Mucosa of descending colon (tissue), 3 donors: ENCODE measurements at regions not wholly inside any gene's neighbourhood (a gene's known extent, or its start where the extent isn't known, plus 50 kb on each side); places are given as distances from the start of the nearest gene placed in this dataset.
"Not testable (repeated sequence)": the region's sequence is repeated elsewhere in the genome, so short reads cannot be mapped to it uniquely, and the experiment has no call there.

Experiments
- ATAC-seq: fragments of 200-7000 bp; cut with Tn5 transposase; one replicate; pipeline ENCODE4 v1.9.1; 2020; ENCODE audit warnings: mild to moderate bottlenecking, moderate library complexity
- DNase-seq, 3 donors: peaks; one replicate each; pipeline ENCODE4 v3.0.0-alpha.2; 2020
- H3K36me3 ChIP-seq: fragments of 200-600 bp; one replicate; pipeline ENCODE4 v1.8.0; 2021; ENCODE audit warnings: low read depth, mild to moderate bottlenecking
- H3K4me1 ChIP-seq: fragments of 200-600 bp; one replicate; pipeline ENCODE4 v1.8.0; 2021; ENCODE audit warnings: low read depth, mild to moderate bottlenecking
- H3K4me3 ChIP-seq: fragments of 200-600 bp; one replicate; pipeline ENCODE4 v1.8.0; 2021; ENCODE audit warnings: mild to moderate bottlenecking
- H3K9me3 ChIP-seq: fragments of 200-600 bp; one replicate; pipeline ENCODE4 v1.8.0; 2021; ENCODE audit warnings: mild to moderate bottlenecking
- intact Hi-C, 2 donors: fragments of 100-400 bp; cut with DNase I in 1 of 2; cut with micrococcal nuclease in 1 of 2; formaldehyde crosslinking; loops; one replicate each; pipeline versions ENCODE4 v1.11.0 to v1.11.1; 2022; cut with DNase I, micrococcal nuclease
- TF ChIP-seq, protein P1 (sequence below): fragments of 200-600 bp; IDR thresholded peaks from one replicate; pipeline ENCODE4 v1.8.0; 2022; ENCODE audit warnings: antibody characterized with exemption, mild to moderate bottlenecking
- donor health status: DM: no; HTN: no; CAD: no; lungs with moderate emphysema.
- donor health status: DM: no; HTN: no; CAD: no.
- donor health status: DM: no; HTN: yes; CAD: no.

GRCh38 chrX:103911236-103911635 lies 51.2 kb upstream of the TMSB15B start:
- DNase-seq (no peak), ATAC-seq (no peak)
- no peaks in the 10 kb centered on the region for H3K36me3 ChIP-seq
- H3K4me3 ChIP-seq = no peak overlapping the region
- no peaks in the 10 kb centered on the region for H3K9me3 ChIP-seq
- no peaks in the 10 kb centered on the region for H3K4me1 ChIP-seq
- intact Hi-C loops = no loop called here
- TF ChIP-seq, protein P1, sequence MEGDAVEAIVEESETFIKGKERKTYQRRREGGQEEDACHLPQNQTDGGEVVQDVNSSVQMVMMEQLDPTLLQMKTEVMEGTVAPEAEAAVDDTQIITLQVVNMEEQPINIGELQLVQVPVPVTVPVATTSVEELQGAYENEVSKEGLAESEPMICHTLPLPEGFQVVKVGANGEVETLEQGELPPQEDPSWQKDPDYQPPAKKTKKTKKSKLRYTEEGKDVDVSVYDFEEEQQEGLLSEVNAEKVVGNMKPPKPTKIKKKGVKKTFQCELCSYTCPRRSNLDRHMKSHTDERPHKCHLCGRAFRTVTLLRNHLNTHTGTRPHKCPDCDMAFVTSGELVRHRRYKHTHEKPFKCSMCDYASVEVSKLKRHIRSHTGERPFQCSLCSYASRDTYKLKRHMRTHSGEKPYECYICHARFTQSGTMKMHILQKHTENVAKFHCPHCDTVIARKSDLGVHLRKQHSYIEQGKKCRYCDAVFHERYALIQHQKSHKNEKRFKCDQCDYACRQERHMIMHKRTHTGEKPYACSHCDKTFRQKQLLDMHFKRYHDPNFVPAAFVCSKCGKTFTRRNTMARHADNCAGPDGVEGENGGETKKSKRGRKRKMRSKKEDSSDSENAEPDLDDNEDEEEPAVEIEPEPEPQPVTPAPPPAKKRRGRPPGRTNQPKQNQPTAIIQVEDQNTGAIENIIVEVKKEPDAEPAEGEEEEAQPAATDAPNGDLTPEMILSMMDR = no peak

DNA sequence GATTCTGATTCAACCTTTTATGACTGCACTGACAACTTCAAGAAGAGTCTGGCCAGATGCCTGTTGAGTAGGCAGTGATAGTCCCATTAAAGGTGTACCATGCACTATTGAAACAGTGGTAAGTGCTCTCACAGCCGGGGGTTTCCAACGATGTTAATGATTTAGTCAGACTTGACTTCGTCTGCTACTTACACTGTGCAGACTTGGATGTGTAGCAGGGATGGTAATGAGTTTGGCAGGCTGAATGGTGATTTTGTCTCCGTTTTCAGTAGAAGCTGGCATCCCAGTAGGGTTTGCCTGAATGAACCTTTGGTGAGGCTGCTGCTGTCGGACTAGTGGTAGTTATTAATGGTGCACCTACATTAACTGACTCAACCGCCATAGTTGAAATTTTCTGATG lies 52.0 kb upstream of the TMSB15B start:
- intact Hi-C loops = no loop called here
- TF ChIP-seq, protein P1 = no peak
- no peak for ATAC-seq
- no peak overlapping the region for H3K4me3 ChIP-seq
- H3K36me3 ChIP-seq = no peaks in the 10 kb centered on the region
- H3K4me1 ChIP-seq = no peaks in the 10 kb centered on the region
- no peaks in the 10 kb centered on the region for H3K9me3 ChIP-seq
- no peak for DNase-seq

DNA sequence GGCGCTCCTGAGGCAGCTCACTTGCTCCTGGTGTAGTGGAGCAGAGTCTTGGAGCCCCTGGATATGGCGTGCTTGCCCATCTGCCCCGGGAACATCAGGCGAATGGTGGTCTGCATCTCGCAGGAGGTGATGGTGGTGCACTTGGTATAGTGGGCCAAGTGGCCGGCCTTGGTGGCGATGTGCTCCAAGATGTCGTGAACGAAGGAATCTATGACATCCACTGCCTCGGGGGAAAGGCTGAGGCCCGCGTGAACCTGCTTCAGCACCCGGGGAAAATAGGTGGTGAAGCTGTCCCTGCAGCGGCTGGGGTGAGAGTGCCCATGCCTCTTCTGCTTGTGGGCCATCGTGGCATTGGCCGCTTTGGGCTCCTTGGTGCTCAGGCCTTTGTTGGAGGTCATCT lies 58.1 kb upstream of the TMSB15B start:
- DNase-seq (no peak), ATAC-seq (no peak)
- intact Hi-C loops = no loop called here
- Histone ChIP-seq H3K36me3 (no peaks in the 10 kb centered on the region), H3K4me1 (no peaks in the 10 kb centered on the region), H3K4me3 (no peak overlapping the region), H3K9me3 (no peaks in the 10 kb centered on the region)
- TF ChIP-seq, protein P1 = no peak

DNA sequence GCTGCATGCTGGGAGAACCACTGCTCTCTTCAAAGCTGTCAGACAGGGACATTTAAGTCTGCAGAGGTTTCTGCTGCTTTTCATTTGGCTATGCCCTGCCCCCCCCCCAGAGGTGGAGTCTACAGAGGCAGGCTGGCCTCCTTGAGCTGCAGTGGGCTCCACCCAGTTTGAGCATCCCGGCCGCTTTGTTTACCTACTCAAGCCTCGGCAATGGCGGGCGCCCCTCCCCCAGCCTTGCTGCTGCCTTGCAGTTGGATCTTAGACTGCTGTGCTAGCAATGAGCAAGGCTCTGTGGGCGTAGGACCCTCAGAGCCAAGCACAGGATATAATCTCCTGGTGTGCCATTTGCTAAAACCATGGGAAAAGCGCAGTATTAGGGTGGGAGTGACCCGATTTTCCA lies 59.8 kb upstream of the TMSB15B start:
- intact Hi-C loops, ATAC-seq, H3K4me1 ChIP-seq, DNase-seq, H3K36me3 ChIP-seq, H3K9me3 ChIP-seq, H3K4me3 ChIP-seq: not testable (repeated sequence)

- Histone ChIP-seq H3K4me3 (no peak overlapping the region), H3K9me3 (no peaks in the 10 kb centered on the region), H3K4me1 (no peaks in the 10 kb centered on the region), H3K36me3 (no peaks in the 10 kb centered on the region)
- TF ChIP-seq, protein P1 = no peak
- ATAC-seq = no peak
- intact Hi-C loops = no loop called here
- DNase-seq = no peak
Measured at GRCh38 chrX:103889216-103889615, 57.2 kb upstream of the RAB9B start.

- no peaks in the 10 kb centered on the region for H3K9me3 ChIP-seq
- intact Hi-C loops = no loop called here
- ATAC-seq (no peak), DNase-seq (no peak)
- TF ChIP-seq, protein P1 = no peak
- no peak overlapping the region for H3K4me3 ChIP-seq
- H3K36me3 ChIP-seq = no peaks in the 10 kb centered on the region
- no peaks in the 10 kb centered on the region for H3K4me1 ChIP-seq
Measured at GRCh38 chrX:103886624-103887023, 54.6 kb upstream of the RAB9B start.
